Upper lobe of left lung (tissue), 4 donors: ENCODE measurements at regions not wholly inside any gene's neighbourhood (a gene's known extent, or its start where the extent isn't known, plus 50 kb on each side); places are given as distances from the start of the nearest gene placed in this dataset.

ENCODE experiments used
- EP300 ChIP-seq, 4 donors: sonication (generic); formaldehyde crosslinking; IDR thresholded peaks; one replicate each; pipeline ENCODE4 v1.5.1; 2017; ENCODE audit warnings: antibody characterized with exemption in 4 of 4, control low read depth in 2 of 4
- POLR2A ChIP-seq, 4 donors: fragments of 450-650 bp; IDR thresholded peaks; one replicate each; pipeline ENCODE4 v1.5.1; 2016 to 2017; ENCODE audit warnings: antibody characterized with exemption in 4 of 4, mild to moderate bottlenecking in 2 of 4
- TF ChIP-seq, protein P1 (sequence below), 6 experiments: fragments of 450-650 bp in 4 of 6; fragments of 200-600 bp in 2 of 6; sonication (generic) in 2 of 6; IDR thresholded peaks; one replicate each; pipeline ENCODE4 v1.5.1; 2016 to 2019; ENCODE audit warnings: antibody characterized with exemption in 6 of 6

- no peak for TF ChIP-seq POLR2A (IDR thresholded peaks at IDR 0.05)
- no peak for TF ChIP-seq EP300 (IDR thresholded peaks at IDR 0.05)
- TF ChIP-seq, protein P1, sequence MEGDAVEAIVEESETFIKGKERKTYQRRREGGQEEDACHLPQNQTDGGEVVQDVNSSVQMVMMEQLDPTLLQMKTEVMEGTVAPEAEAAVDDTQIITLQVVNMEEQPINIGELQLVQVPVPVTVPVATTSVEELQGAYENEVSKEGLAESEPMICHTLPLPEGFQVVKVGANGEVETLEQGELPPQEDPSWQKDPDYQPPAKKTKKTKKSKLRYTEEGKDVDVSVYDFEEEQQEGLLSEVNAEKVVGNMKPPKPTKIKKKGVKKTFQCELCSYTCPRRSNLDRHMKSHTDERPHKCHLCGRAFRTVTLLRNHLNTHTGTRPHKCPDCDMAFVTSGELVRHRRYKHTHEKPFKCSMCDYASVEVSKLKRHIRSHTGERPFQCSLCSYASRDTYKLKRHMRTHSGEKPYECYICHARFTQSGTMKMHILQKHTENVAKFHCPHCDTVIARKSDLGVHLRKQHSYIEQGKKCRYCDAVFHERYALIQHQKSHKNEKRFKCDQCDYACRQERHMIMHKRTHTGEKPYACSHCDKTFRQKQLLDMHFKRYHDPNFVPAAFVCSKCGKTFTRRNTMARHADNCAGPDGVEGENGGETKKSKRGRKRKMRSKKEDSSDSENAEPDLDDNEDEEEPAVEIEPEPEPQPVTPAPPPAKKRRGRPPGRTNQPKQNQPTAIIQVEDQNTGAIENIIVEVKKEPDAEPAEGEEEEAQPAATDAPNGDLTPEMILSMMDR (IDR thresholded peaks at IDR 0.05) = no peak
These were observed 791.0 kb upstream of the RAB6C start for GRCh38 chr2:129188451-129188850.
